Sigmoid colon (tissue), 6 donors: ENCODE measurements at regions not wholly inside any gene's neighbourhood (a gene's known extent, or its start where the extent isn't known, plus 50 kb on each side); places are given as distances from the start of the nearest gene placed in this dataset.

ENCODE experiments used
- DNase-seq: peaks from one replicate; pipeline ENCODE4 v3.0.0-alpha.2; 2019
- H3K27ac ChIP-seq, 4 donors: fragments of 200-600 bp; sonication (generic); one replicate each; pipeline ENCODE4 v1.5.1; 2016 to 2019; ENCODE audit warnings: mild to moderate bottlenecking in 1 of 4
- H3K27me3 ChIP-seq, 3 donors: fragments of 200-600 bp; sonication (generic); one replicate each; pipeline ENCODE4 v1.5.1; 2019; ENCODE audit warnings: mild to moderate bottlenecking in 1 of 3
- H3K36me3 ChIP-seq, 4 donors: fragments of 200-600 bp; sonication (generic); one replicate each; pipeline ENCODE4 v1.5.1; 2016 to 2019
- H3K4me1 ChIP-seq, 4 donors: fragments of 200-600 bp; sonication (generic); one replicate each; pipeline ENCODE4 v1.5.1; 2017 to 2019
- H3K4me3 ChIP-seq, 4 donors: fragments of 200-600 bp; sonication (generic); one replicate each; pipeline ENCODE4 v1.5.1; 2017 to 2019; ENCODE audit warnings: mild to moderate bottlenecking in 2 of 4, moderate library complexity in 1 of 4
- H3K9me3 ChIP-seq, 4 donors: fragments of 200-600 bp in 3 of 4; sonication (generic) in 3 of 4; one replicate each; pipeline versions ENCODE4 v1.5.1 to v1.6.1; 2013 to 2019
- EP300 ChIP-seq, 4 donors: sonication (generic); formaldehyde crosslinking; IDR thresholded peaks; one replicate each; pipeline ENCODE4 v1.6.1; 2017; ENCODE audit warnings: antibody characterized with exemption in 4 of 4
- POLR2A ChIP-seq, 2 donors: fragments of 450-650 bp; IDR thresholded peaks; one replicate each; pipeline ENCODE4 v1.6.1; 2016; ENCODE audit warnings: antibody characterized with exemption in 2 of 2, mild to moderate bottlenecking in 2 of 2, moderate library complexity in 2 of 2
- POLR2AphosphoS5 ChIP-seq, 4 donors: sonication (generic); formaldehyde crosslinking; IDR thresholded peaks; one replicate each; pipeline ENCODE4 v1.6.1; 2017; ENCODE audit warnings: antibody characterized with exemption in 4 of 4
- WGBS, 2 donors: extraction: QIAGEN DNeasy Blood & Tissue Kit; methylation state at CpG; one replicate each; pipeline ENCODE4 v1.1.7; 2013; 5-methylcytosine and 5-hydroxymethylcytosine counted together
- intact Hi-C: fragments of 100-400 bp; cut with DNase I; formaldehyde crosslinking; loops from one replicate; pipeline ENCODE4 v1.15.1; 2023
- TF ChIP-seq, protein P1 (sequence below), 4 experiments: fragments of 450-650 bp in 3 of 4; fragments of 200-600 bp in 1 of 4; IDR thresholded peaks; one replicate each; pipeline ENCODE4 v1.5.1; 2016 to 2019; ENCODE audit warnings: antibody characterized with exemption in 4 of 4, mild to moderate bottlenecking in 3 of 4, moderate library complexity in 2 of 4
- donor health status: healthy with polysubstance abuse.
- donor health status: healthy.

GRCh38 chr13:99811067-99811700 is 160.4 kb downstream of the ZIC5 start:
- H3K9me3 ChIP-seq, result no peaks in the 10 kb centered on the region
- no peak for DNase-seq
- intact Hi-C loops, result no loop called here
- 85 to 88% methylated on average over 7 of the region's 7 CpGs for WGBS, 2 donors
- no peak overlapping the region for H3K27ac ChIP-seq
- no peaks in the 10 kb centered on the region for H3K36me3 ChIP-seq
- no peaks in the 10 kb centered on the region for H3K27me3 ChIP-seq
- TF ChIP-seq POLR2AphosphoS5 (IDR thresholded peaks at IDR 0.05) (no peak), POLR2A (IDR thresholded peaks at IDR 0.05) (no peak), EP300 (IDR thresholded peaks at IDR 0.05) (no peak)
- TF ChIP-seq, protein P1, sequence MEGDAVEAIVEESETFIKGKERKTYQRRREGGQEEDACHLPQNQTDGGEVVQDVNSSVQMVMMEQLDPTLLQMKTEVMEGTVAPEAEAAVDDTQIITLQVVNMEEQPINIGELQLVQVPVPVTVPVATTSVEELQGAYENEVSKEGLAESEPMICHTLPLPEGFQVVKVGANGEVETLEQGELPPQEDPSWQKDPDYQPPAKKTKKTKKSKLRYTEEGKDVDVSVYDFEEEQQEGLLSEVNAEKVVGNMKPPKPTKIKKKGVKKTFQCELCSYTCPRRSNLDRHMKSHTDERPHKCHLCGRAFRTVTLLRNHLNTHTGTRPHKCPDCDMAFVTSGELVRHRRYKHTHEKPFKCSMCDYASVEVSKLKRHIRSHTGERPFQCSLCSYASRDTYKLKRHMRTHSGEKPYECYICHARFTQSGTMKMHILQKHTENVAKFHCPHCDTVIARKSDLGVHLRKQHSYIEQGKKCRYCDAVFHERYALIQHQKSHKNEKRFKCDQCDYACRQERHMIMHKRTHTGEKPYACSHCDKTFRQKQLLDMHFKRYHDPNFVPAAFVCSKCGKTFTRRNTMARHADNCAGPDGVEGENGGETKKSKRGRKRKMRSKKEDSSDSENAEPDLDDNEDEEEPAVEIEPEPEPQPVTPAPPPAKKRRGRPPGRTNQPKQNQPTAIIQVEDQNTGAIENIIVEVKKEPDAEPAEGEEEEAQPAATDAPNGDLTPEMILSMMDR (IDR thresholded peaks at IDR 0.05), result no peak
- no peaks in the 10 kb centered on the region for H3K4me1 ChIP-seq
- no peak overlapping the region for H3K4me3 ChIP-seq

GRCh38 chr13:99809926-99810325 is 161.6 kb downstream of the ZIC5 start:
- Histone ChIP-seq H3K36me3 (no peaks in the 10 kb centered on the region), H3K4me1 (no peaks in the 10 kb centered on the region), H3K9me3 (no peaks in the 10 kb centered on the region), H3K4me3 (no peak overlapping the region), H3K27ac (no peak overlapping the region), H3K27me3 (no peaks in the 10 kb centered on the region)
- TF ChIP-seq EP300 (IDR thresholded peaks at IDR 0.05) (no peak), POLR2A (IDR thresholded peaks at IDR 0.05) (no peak), POLR2AphosphoS5 (IDR thresholded peaks at IDR 0.05) (no peak)
- TF ChIP-seq, protein P1 (IDR thresholded peaks at IDR 0.05), result no peak
- 37 to 81% methylated on average over 4 of the region's 4 CpGs for WGBS, 2 donors
- intact Hi-C loops, result no loop called here
- DNase-seq, result no peak

DNA sequence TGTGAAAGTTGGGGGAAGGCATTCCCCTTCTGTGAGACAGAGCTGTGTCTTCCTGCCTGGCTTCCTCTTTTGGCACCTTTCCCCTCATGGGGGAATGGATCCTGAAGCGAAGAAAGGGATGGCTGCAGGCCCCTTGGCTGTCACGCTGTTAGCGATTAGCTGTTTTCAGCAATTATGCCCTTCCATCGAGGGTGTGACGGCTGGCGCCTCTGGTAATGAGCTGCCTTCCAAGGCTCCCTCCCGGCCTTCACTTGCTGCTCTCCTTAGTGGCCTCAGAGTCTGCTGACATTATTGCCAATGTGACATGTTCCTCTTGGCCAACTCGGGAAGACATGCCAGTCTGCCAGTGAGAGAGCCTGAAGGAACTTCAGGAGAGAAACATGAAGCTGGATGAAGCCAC is 162.1 kb downstream of the ZIC5 start:
- Histone ChIP-seq H3K4me3 (no peak overlapping the region), H3K4me1 (no peaks in the 10 kb centered on the region), H3K36me3 (no peaks in the 10 kb centered on the region), H3K9me3 (no peaks in the 10 kb centered on the region), H3K27me3 (no peaks in the 10 kb centered on the region), H3K27ac (no peak overlapping the region)
- intact Hi-C loops, result no loop called here
- DNase-seq, result no peak
- TF ChIP-seq, protein P1 (IDR thresholded peaks at IDR 0.05), result no peak
- TF ChIP-seq POLR2AphosphoS5 (IDR thresholded peaks at IDR 0.05) (no peak), EP300 (IDR thresholded peaks at IDR 0.05) (no peak), POLR2A (IDR thresholded peaks at IDR 0.05) (no peak)
- WGBS, 2 donors, result 86 to 88% methylated on average over 8 of the region's 8 CpGs

- Histone ChIP-seq H3K4me1 (no peaks in the 10 kb centered on the region), H3K27me3 (no peaks in the 10 kb centered on the region), H3K36me3 (no peaks in the 10 kb centered on the region), H3K9me3 (no peaks in the 10 kb centered on the region), H3K27ac (no peak overlapping the region), H3K4me3 (no peak overlapping the region)
- DNase-seq, result no peak
- intact Hi-C loops, result no loop called here
- WGBS, 2 donors, result 0 to 57% methylated on average over 1 of the region's 1 CpG
- TF ChIP-seq POLR2A (IDR thresholded peaks at IDR 0.05), result no peak
- no peak for TF ChIP-seq POLR2AphosphoS5 (IDR thresholded peaks at IDR 0.05)
- TF ChIP-seq EP300 (IDR thresholded peaks at IDR 0.05), result no peak
- TF ChIP-seq, protein P1 (IDR thresholded peaks at IDR 0.05), result no peak
Measured at GRCh38 chr13:99808786-99809185, 162.8 kb downstream of the ZIC5 start.

DNA sequence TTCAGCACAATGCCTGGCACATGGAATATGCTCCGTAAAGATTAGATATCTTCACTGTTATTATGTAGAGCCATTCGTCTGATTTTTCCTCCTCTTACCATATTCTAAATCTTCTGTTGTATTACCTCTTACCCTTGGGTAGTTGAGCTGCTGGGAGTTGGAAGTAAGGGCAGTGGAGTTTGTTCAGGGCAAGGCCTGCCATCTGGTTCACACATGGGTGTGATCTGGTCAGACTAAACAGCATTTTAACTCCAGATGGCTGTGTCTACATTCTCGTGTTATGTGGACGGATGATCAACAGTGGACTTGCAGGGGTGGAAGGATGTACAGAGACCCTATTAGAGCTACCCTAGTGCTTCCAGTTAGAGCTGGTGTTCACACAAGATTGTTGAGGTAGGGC is 164.9 kb downstream of the ZIC5 start:
- intact Hi-C loops, result no loop called here
- Histone ChIP-seq H3K27me3 (no peaks in the 10 kb centered on the region), H3K27ac (no peak overlapping the region), H3K4me3 (no peak overlapping the region), H3K9me3 (no peaks in the 10 kb centered on the region), H3K36me3 (no peaks in the 10 kb centered on the region), H3K4me1 (no peaks in the 10 kb centered on the region)
- WGBS, 2 donors, result 34 to 72% methylated on average over 4 of the region's 4 CpGs
- no peak for TF ChIP-seq POLR2A (IDR thresholded peaks at IDR 0.05)
- no peak for TF ChIP-seq POLR2AphosphoS5 (IDR thresholded peaks at IDR 0.05)
- TF ChIP-seq, protein P1 (IDR thresholded peaks at IDR 0.05), result no peak
- TF ChIP-seq EP300 (IDR thresholded peaks at IDR 0.05), result no peak
- no peak for DNase-seq
